SKM-1 (cell line): ENCODE measurements at regions not wholly inside any gene's neighbourhood (a gene's known extent, or its start where the extent isn't known, plus 50 kb on each side); places are given as distances from the start of the nearest gene placed in this dataset.
"Not testable (repeated sequence)": the region's sequence is repeated elsewhere in the genome, so short reads cannot be mapped to it uniquely, and the experiment has no call there.

ENCODE experiments used
- DNase-seq: peaks from one replicate; lab custom pipeline; 2025; ENCODE audit not compliant: unreplicated experiment; lab: John Stamatoyannopoulos, UW

DNA sequence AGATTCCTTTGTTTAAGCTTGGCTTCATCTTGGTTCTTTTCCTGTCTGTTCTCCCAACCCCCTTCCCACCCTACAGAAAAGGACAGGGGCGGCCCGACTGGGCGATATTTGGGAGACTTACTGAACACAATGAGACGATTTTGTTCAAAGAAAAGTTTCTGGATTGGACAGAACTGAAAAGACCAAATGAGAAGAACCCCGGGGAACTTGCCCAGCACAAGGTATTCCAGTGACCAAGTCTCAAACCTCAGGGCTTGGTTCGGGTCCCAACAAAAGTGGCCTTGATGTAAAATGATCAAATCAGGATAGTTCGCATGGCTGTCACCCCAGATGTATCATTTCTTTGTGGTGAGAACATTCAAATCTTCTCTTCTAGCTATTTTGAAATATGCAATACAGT, 73.9 kb upstream of the LYZL2 start:
- not testable (repeated sequence) for DNase-seq

GRCh38 chr10:30702860-30703259, 73.3 kb upstream of the LYZL2 start:
- no peak for DNase-seq

DNA sequence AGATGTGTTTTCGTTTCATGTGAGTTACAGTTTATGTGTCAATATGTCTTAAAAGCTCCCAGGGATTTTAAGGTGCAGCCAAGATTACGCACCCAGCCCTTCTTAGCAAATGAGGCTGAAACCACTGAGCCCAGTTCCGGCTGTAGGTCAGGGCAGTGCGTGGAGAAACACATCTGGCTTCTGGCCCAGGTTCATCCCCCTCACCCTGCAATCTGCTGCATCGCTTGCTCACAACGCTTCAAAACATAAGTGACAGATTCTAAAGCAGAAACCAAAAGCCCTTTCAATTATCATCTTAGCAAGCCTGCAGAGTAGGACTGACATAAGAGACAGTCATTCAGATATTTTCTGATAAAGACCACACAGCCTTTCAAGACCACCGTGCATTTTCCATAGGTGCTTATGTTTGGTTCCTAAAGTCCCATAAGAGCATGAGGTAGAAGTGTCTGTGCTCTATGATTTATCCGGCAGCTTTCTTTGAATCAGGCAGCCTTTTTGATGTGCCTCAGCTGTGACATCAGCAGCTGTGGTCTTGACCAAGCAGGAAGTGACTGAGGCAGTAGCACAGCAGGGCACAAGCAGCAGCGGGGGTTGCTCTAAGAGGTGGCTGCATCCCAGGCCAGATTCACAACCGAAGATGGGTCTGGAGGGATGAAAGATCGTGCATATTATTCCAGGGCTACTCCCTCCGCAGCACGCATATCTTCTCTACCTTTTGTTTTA, 72.1 kb upstream of the LYZL2 start:
- DNase-seq = no peak

GRCh38 chr10:30697806-30698205, 68.3 kb upstream of the LYZL2 start:
- DNase-seq = no peak

GRCh38 chr10:30697221-30697620, 67.7 kb upstream of the LYZL2 start:
- DNase-seq = not testable (repeated sequence)

DNA sequence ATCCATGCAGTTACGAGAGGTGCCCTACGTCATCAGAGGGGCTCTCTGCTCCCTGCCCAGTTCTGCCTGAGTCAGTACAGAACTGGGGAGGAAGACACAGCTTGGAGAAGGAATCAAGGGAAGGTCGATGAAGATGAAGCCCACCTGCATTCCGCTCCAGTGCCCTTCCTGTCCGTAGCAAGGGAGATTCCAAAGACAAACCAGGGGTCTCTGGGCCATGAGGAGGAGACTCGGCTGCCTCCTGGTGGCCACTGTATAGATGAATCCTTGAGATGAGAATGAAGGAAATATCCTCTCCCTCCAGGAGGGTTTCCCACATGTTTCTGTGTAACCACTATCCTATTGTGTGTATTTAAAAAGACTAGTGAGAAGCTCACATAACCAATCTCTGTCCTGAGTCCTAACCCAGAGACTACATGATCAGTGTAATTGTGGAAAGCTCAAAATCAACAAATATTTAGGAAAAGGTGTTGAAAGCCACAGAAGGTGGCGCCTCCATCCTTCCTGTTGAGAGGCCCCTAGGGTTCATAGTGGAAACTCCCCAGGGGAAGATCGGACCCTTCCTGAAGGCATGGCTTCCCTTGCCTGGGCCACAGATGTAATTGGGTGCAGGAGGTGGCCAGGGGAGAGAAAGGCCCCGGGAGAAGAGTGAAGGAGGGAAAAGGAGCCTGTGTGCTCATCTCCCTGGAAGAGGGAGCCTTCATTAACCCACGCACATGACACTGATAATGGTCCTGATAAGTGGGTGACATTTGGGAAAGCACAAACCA, 67.0 kb upstream of the LYZL2 start:
- DNase-seq = not testable (repeated sequence)

- not testable (repeated sequence) for DNase-seq
Observed at GRCh38 chr10:30695481-30696236, 66.1 kb upstream of the LYZL2 start.

DNA sequence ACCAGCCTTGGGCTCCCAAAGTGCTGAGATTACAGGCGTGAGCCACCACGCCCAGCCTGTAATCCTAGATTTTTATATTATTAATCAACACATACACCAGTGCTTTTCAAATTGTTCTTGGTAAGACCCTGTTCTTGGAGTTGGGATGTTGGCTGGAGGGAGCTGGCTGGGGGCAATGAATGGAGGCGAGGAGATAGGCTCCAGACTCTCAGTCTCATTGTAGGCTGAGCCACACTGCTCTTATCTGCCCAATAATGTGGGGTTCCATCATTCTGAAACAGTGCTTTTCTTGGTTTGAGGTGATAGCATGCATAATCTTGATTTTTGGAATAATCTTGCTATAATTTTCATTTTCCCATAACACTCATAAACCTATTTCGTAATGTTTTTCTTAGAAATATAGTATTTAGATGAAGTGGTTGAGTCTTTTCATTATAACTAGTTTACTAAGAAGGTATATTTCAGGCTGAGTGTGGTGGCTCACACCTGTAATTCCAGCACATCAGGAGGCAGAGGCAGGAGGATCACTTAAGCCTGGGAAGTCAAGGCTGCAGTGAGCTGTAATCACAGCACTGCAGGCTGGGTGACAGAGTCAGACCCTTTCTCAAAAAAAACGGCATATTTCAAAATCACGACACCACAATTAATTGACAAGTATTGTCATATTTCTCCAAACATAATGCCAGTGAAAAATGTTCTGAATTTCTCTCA, 65.1 kb upstream of the LYZL2 start:
- DNase-seq = no peak

- DNase-seq = no peak
Observed at GRCh38 chr10:30691639-30692015, 62.1 kb upstream of the LYZL2 start.

- DNase-seq = not testable (repeated sequence)
Observed at GRCh38 chr10:30690948-30691638, 61.5 kb upstream of the LYZL2 start.

- DNase-seq = no peak
Observed at GRCh38 chr10:30688456-30688855, 58.9 kb upstream of the LYZL2 start.

DNA sequence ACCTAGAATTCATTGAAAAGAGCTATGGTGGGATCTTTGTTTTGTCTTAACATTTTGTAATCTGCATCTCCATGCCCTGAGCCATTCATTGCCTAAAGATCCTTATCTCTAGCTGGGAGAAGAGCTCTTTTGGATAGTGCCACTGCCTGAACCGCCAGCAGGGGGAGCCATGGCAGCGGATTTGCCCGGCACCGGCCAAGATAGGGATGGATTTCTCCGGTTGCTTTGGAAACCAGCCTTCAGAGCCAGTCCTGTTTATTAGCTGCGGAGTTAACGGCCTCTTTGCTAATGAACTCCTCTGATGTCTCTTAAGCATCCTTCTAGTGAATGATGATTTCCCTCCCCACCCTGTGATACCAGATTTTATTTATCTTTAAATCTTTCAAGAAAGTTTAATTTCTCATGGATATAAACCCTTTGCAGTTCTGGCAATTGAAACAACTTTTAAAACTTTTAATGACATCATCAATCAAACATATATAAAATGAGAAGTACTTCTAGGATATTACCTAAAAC, 58.2 kb upstream of the LYZL2 start:
- no peak for DNase-seq

GRCh38 chr10:30686708-30687107, 57.2 kb upstream of the LYZL2 start:
- no peak for DNase-seq

DNA sequence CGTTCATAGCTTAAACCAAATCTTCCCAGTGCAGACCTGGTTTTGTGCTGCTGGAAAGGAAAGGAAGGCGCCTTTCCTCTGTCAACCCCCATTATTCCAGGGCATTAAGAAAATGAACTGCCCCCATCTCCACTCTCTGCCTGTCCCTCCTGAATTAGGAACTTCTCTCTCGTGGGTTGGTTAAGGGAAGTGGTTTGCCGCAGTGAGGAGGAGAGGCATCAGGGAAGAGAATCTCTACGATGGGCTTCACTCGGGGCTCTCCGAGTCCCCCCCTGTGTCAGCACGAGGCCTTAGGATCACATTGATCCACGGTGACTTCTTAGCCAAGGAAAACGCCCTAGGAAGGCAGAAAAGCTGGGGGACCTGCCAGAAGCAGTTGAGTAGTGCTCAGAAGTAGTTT, 53.9 kb upstream of the LYZL2 start:
- no peak for DNase-seq

- DNase-seq = not testable (repeated sequence)
Observed at GRCh38 chr10:30682377-30683199, 53.0 kb upstream of the LYZL2 start.

DNA sequence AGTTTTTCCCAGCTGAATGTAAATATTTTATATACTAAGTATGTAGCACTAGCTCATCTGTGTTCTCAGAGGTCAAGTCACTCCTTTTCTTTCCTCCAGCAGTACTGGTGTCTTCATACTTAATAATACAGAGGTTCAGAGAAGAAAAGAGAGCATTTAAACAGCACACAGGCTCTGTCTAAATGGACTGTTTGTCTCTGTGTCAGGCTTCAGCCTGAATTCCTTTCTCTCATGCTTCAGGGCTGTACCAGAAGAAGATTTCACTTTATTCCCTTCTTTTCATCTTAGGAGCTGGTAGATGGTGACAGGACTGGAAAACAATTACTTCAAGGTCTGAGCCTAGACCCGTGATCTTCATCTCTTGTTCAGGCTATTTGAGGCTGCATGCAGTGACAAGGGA, 51.4 kb upstream of the LYZL2 start:
- no peak for DNase-seq
